ENCODE measurements at regions not wholly inside any gene's neighbourhood (a gene's known extent, or its start where the extent isn't known, plus 50 kb on each side); places are given as distances from the start of the nearest gene placed in this dataset.

- Histone ChIP-seq H3K4me1 (ENCODE audit: control insufficient read depth in 1 of 2, insufficient read depth in 2 of 2, low read depth in 1 of 2, low read length in 1 of 2) (no peaks in the 10 kb centered on the region), H3K9ac (no peak overlapping the region), H3K4me2 (no peak overlapping the region), H3K36me3 (replicated peaks in 1 of 2; ENCODE audit: control insufficient read depth in 1 of 2, insufficient read depth in 2 of 2, low read length in 1 of 2) (no peaks in the 10 kb centered on the region), H2AFZ (ENCODE audit: low read depth) (no peak overlapping the region), H4K20me1 (ENCODE audit: insufficient read depth) (no peaks in the 10 kb centered on the region), H3K9me2 (no peaks in the 10 kb centered on the region), H3K9me3 (no peaks in the 10 kb centered on the region), H3K4me3 (ENCODE audit: low read depth in 2 of 2, low read length in 1 of 2) (no peak overlapping the region), H3K27me3 (ENCODE audit: insufficient read depth) (peaks cover 10% of the 10 kb centered on the region; the same call in 1 of the 2 replicates), H3K79me2 (ENCODE audit: insufficient read depth) (no peaks in the 10 kb centered on the region), H3F3A (replicated peaks; ENCODE audit: insufficient read depth) (no peaks in the 10 kb centered on the region), H3K27ac (ENCODE audit: low read depth in 2 of 2, low read length in 1 of 2) (no peak overlapping the region)
- POLR2A ChIA-PET, result no interaction called here
- CTCF ChIA-PET, result no interaction called here
- DNase-seq, result no peak
- no peak for TF ChIP-seq SIN3A (IDR thresholded peaks at IDR 0.05; ENCODE audit: borderline replicate concordance, low read depth, low read length)
- no peak for TF ChIP-seq CHD2 (IDR thresholded peaks at IDR 0.05; ENCODE audit: low read length, partially characterized antibody)
- no peak for TF ChIP-seq NRF1 (IDR thresholded peaks at IDR 0.05; ENCODE audit: low read depth, low read length)
- no peak for TF ChIP-seq IRF3 (IDR thresholded peaks at IDR 0.05; ENCODE audit: low read depth, low read length)
- no peak for TF ChIP-seq GABPA (IDR thresholded peaks at IDR 0.05; ENCODE audit: low read depth)
- no peak for TF ChIP-seq PBX3 (IDR thresholded peaks at IDR 0.05)
- TF ChIP-seq USF1 (IDR thresholded peaks at IDR 0.05; ENCODE audit: borderline replicate concordance, low read depth), result no peak
- 53% methylated on average over 5 of the region's 8 CpGs for WGBS (ENCODE audit: low lambda C conversion rate)
Observed at GRCh38 chr18:2179498-2180183, 391.7 kb downstream of the METTL4 start.

GRCh38 chr18:2180586-2180985, 390.7 kb downstream of the METTL4 start:
- Histone ChIP-seq H3F3A (replicated peaks; ENCODE audit: insufficient read depth) (no peaks in the 10 kb centered on the region), H3K4me2 (no peak overlapping the region), H3K9me3 (no peaks in the 10 kb centered on the region), H3K4me3 (ENCODE audit: low read depth in 2 of 2, low read length in 1 of 2) (no peak overlapping the region), H3K4me1 (ENCODE audit: control insufficient read depth in 1 of 2, insufficient read depth in 2 of 2, low read depth in 1 of 2, low read length in 1 of 2) (no peaks in the 10 kb centered on the region), H3K9ac (no peak overlapping the region), H2AFZ (ENCODE audit: low read depth) (no peak overlapping the region), H3K36me3 (replicated peaks in 1 of 2; ENCODE audit: control insufficient read depth in 1 of 2, insufficient read depth in 2 of 2, low read length in 1 of 2) (no peaks in the 10 kb centered on the region), H3K27ac (ENCODE audit: low read depth in 2 of 2, low read length in 1 of 2) (no peak overlapping the region), H3K9me2 (no peaks in the 10 kb centered on the region), H3K27me3 (ENCODE audit: insufficient read depth) (peaks cover 10% of the 10 kb centered on the region; the same call in 1 of the 2 replicates), H4K20me1 (ENCODE audit: insufficient read depth) (no peaks in the 10 kb centered on the region), H3K79me2 (ENCODE audit: insufficient read depth) (no peaks in the 10 kb centered on the region)
- 10% methylated on average over 1 of the region's 1 CpG for WGBS (ENCODE audit: low lambda C conversion rate)
- ChIA-PET CTCF (no interaction called here), POLR2A (no interaction called here)
- no peak for DNase-seq
- TF ChIP-seq SIN3A (IDR thresholded peaks at IDR 0.05; ENCODE audit: borderline replicate concordance, low read depth, low read length) (no peak), RCOR1 (IDR thresholded peaks at IDR 0.05; ENCODE audit: low read length) (no peak), CHD2 (IDR thresholded peaks at IDR 0.05; ENCODE audit: low read length, partially characterized antibody) (no peak), MXI1 (IDR thresholded peaks at IDR 0.05; ENCODE audit: low read depth, low read length) (no peak), RAD21 (IDR thresholded peaks at IDR 0.05; ENCODE audit: low read length) (no peak), RFX5 (IDR thresholded peaks at IDR 0.05; ENCODE audit: low read length) (no peak), EZH2phosphoT487 (IDR thresholded peaks at IDR 0.05; ENCODE audit: borderline replicate concordance, low read depth) (no peak), ZBTB33 (IDR thresholded peaks at IDR 0.05; ENCODE audit: borderline replicate concordance, low read depth) (no peak), MEF2A (IDR thresholded peaks at IDR 0.05; ENCODE audit: borderline replicate concordance, low read depth) (no peak), PBX3 (IDR thresholded peaks at IDR 0.05) (no peak), TCF12 (IDR thresholded peaks at IDR 0.05) (no peak), USF1 (IDR thresholded peaks at IDR 0.05; ENCODE audit: borderline replicate concordance, low read depth) (no peak), TEAD4 (IDR thresholded peaks at IDR 0.05; ENCODE audit: borderline replicate concordance, insufficient read depth) (no peak), JUND (IDR thresholded peaks at IDR 0.05) (no peak), NFIC (IDR thresholded peaks at IDR 0.05; ENCODE audit: borderline replicate concordance) (no peak), MAX (IDR thresholded peaks at IDR 0.05; ENCODE audit: low read depth) (no peak)

Data from SK-N-SH (cell line).